T-helper 2 cell (primary cell): ENCODE measurements at regions not wholly inside any gene's neighbourhood (a gene's known extent, or its start where the extent isn't known, plus 50 kb on each side); places are given as distances from the start of the nearest gene placed in this dataset.

Source experiments
- DNase-seq, 5 experiments: peaks; one replicate each; pipeline versions ENCODE4 v3.0.0 to v3.0.0-alpha.2; 2012 to 2022

GRCh38 chr12:19833775-19834501, 394.6 kb downstream of the AEBP2 start:
- DNase-seq, result peak in 1 of 5 experiments; percentile 84

GRCh38 chr12:19834592-19834991, 395.3 kb downstream of the AEBP2 start:
- no peak for DNase-seq

- DNase-seq, result no peak
These were observed 396.8 kb downstream of the AEBP2 start for GRCh38 chr12:19836056-19836455.

GRCh38 chr12:19836456-19836855, 397.2 kb downstream of the AEBP2 start:
- DNase-seq, result no peak

GRCh38 chr12:19837543-19837942, 398.3 kb downstream of the AEBP2 start:
- no peak for DNase-seq

DNA sequence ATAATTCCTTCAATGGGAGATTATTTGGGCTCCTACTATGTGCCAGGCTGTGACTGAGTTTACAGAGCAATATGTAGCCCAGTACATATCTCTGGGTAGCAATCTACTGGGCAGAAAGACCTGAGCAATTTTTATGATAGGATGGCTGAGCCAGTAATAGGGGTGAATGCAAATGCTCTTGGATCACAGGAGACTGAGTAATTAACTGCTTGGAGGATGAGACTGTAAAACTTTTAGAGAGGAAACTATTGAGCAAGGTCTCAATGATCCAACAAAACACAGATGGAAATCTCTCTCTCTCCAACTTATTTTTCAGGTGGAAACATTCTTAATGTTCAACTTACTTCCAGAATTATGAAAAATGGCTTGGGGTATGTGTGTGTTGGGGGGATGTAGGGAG, 402.2 kb downstream of the AEBP2 start:
- DNase-seq, result no peak

DNA sequence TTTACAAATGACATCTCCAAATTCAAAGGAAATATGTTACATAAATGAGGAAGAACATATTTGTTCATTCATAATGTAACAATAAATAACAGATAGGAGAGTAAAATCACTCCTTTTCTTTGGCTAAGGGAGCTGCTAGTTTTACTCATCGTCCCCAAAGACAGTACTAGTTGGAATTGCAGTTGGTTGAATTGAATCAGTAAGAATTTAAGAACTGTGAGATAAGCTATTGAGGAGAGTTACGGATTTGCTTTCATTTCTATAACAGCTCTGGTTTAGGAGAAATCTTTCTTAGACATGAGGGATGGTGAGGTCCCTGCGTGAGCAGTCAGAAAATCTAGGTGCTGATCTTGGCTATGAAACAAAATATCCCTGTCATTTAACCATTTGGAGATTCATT, 402.8 kb downstream of the AEBP2 start:
- DNase-seq, result no peak

- no peak for DNase-seq
These were observed 404.9 kb downstream of the AEBP2 start for GRCh38 chr12:19844224-19844623.

DNA sequence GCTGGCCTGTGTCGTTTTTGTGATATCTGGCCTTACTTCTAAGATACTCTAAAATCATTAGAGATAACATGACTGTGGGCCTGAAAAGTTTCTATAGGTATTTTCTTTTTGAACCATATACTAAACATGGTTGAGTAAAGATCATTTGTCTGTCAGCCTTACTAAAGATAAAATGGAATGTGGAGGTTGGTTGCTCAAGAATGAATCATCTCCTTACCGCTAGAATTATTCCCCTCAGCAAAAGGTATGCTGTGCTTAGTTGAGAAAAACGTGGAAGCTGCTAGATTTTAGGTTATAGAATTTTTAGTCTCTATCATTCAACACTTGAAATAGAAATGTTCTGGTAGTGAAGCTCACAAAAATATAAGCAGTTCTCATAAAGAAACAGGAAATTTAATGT, 407.3 kb downstream of the AEBP2 start:
- no peak for DNase-seq

DNA sequence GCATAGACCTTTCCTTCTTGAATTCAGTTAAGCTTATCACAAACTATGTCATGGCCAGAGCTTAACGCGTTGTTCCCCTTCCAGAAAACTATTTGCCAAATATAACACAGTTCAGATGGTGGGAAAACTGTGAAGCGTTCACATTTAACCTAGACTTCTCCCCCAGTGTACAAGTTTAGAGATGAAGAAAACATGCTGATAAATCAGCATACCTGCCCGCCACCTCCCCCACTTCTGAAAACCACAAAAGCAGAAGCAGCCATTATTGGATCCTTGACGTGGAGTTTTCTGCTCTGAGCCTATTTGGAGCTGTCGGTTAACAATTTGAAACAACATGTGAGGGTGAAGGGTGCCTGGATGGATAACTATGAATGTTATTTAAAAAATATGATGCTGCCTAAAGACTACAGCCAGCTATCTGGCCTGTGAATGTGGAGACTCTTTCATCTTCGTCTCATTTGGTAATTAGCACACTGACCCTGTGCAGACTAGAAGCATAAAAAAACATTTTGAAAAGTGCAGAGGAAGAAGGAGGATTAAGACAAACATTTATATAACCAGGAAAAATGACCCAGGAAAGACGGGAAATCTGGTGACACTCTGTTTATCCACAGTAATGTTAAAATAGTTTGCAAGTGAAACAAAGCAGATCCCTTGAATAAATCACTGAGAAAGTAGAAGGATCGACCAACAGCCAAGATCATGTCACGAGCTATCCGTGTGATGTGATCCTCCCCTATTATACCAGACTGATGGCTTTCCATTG, 408.2 kb downstream of the AEBP2 start:
- peak in 1 of 5 experiments; percentile 45 for DNase-seq

GRCh38 chr12:19848421-19848820, 409.1 kb downstream of the AEBP2 start:
- no peak for DNase-seq

GRCh38 chr12:19849208-19849607, 409.9 kb downstream of the AEBP2 start:
- no peak for DNase-seq

GRCh38 chr12:19850346-19851065, 411.2 kb downstream of the AEBP2 start:
- DNase-seq, result peak in 1 of 5 experiments; percentile 46

DNA sequence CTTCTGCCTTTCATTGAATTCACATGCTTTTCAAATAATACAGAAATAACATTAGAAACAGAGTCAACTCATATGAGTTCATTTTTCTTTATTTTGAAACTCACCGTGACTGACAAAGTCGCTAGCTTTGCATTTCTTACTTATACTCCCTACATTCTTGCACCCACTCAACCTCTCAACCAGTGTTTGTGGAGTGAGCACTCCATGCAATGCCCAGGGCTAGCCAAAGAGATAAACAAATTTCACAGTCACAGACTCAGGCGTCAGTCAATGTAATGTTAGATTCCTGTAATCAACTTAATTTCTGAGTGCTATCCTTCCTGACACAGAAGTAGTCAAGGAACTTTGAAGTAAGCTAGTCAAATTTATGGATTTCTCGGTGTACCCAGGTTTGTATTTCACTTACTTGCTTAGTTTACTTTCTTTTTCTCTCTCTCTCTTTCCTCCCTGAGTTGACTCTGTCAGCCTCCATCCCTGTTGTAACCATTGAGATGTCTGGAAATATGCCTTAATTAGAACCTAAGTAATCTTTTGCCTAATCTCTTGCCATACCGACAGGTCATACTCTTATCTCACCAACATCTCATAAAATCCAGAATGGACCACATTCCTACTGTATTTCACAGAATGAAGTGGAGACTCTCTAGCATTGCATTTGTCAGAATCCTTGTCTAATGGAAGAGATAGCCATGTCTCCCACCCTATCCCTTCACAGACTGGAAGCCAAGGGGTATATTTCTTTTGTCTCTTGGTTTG, 413.0 kb downstream of the AEBP2 start:
- no peak for DNase-seq

DNA sequence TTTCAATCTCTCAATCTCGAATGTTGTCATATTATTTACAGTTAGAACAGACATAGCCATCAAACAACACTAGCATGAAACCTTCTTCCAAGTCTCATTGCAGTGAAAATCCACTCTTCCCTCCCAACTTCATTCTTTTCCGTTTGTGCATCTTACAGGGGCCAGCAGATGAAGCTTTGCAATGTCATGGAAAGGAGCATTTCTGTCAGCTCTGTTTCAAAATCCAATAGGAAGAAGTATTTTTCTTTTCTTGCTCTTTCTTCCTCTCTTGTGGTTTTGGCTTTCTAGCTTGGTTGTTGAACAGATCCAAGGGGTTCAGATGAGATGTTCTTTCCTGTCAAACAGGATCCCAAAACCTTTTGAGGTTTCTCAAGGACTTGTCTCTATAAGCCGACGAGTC, 416.6 kb downstream of the AEBP2 start:
- DNase-seq, result no peak

DNA sequence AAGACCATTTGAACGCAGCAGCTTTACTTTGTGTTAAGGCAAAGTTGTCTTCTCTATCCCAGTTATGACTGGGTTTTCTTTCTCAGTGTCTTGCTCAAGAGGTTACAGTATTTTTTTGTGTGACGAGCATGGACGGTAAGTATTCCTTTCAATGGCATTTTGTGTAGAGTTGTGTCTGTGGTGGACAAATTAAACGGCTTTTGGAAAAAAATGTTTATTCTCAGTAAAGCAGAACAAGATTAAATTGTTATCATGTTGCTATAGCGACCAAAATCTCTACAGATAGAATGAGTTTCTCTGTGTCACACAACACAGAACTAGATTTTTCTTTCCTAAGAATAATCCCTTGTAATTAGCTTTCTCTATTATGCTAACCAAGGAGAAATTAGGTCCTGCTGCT, 417.1 kb downstream of the AEBP2 start:
- DNase-seq, result no peak

GRCh38 chr12:19857204-19857603, 417.9 kb downstream of the AEBP2 start:
- DNase-seq, result no peak

DNA sequence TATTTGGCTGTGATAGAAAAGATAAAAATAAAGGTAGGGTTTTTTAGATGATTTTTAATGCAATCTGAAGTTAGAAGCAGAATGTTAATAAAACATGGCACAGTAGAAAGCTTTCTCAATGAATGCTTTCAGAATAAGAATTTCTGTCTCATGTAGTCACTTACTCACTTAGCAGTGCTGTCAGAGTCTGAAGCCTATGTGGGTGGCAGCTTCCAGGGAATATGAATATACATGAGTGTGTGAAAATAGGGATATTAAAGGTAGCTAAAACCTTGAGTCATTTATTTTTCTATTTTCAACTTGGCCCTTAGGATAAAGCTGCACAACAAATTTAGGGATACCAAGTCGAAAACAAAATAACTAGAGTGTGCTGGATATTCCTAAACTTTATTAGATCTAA, 427.9 kb downstream of the AEBP2 start:
- DNase-seq, result no peak

GRCh38 chr12:19867970-19868369, 428.7 kb downstream of the AEBP2 start:
- no peak for DNase-seq

GRCh38 chr12:19869413-19869812, 430.1 kb downstream of the AEBP2 start:
- DNase-seq, result no peak

GRCh38 chr12:19872621-19873540, 433.6 kb downstream of the AEBP2 start:
- DNase-seq, result no peak

GRCh38 chr12:19880076-19880475, 440.8 kb downstream of the AEBP2 start:
- DNase-seq, result no peak
